ENCODE measurements at regions not wholly inside any gene's neighbourhood (a gene's known extent, or its start where the extent isn't known, plus 50 kb on each side); places are given as distances from the start of the nearest gene placed in this dataset.
"Not testable (repeated sequence)": the region's sequence is repeated elsewhere in the genome, so short reads cannot be mapped to it uniquely, and the experiment has no call there.

DNA sequence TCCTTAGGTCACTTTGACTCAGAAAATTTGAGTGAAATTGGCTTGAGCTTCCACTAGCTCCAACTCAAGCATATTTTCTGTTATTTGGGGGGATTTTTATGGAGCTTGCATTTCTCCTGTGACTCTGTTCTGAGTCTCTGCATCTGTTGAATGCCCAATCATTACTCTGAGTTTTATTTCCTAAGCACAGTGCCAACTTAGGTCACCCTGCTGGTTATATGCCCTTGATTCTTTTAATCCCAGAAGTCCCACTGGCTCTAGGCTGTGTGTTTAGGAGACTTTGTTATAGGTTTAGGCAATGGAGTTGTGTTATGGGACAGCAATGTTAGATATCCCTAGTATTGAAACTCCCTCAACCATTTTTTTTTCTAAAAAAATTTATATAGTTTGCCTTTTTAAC lies 198.2 kb upstream of the DTNA start:
- H3K36me3 ChIP-seq = no peaks in the 10 kb centered on the region
- no peak overlapping the region for H3K27ac ChIP-seq
- H3K27me3 ChIP-seq = no peaks in the 10 kb centered on the region
- no peaks in the 10 kb centered on the region for H3K4me1 ChIP-seq
- no peak for DNase-seq
- peaks cover 0 to 9% of the 10 kb centered on the region in 2 donors for H3K9me3 ChIP-seq
- intact Hi-C loops (cut with DNase I; ENCODE audit: low total_unique reads) (no loop called here), in situ Hi-C loops (cut with MboI; ENCODE audit: low pct_ligation_motif_present in 1 of 4, low pct_unique_long_range_greater_than_20kb in 1 of 4, low sequenced_read_pairs in 3 of 4) (no loop called here)
- TF ChIP-seq, protein P1, sequence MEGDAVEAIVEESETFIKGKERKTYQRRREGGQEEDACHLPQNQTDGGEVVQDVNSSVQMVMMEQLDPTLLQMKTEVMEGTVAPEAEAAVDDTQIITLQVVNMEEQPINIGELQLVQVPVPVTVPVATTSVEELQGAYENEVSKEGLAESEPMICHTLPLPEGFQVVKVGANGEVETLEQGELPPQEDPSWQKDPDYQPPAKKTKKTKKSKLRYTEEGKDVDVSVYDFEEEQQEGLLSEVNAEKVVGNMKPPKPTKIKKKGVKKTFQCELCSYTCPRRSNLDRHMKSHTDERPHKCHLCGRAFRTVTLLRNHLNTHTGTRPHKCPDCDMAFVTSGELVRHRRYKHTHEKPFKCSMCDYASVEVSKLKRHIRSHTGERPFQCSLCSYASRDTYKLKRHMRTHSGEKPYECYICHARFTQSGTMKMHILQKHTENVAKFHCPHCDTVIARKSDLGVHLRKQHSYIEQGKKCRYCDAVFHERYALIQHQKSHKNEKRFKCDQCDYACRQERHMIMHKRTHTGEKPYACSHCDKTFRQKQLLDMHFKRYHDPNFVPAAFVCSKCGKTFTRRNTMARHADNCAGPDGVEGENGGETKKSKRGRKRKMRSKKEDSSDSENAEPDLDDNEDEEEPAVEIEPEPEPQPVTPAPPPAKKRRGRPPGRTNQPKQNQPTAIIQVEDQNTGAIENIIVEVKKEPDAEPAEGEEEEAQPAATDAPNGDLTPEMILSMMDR (IDR thresholded peaks at IDR 0.05) = no peak
- TF ChIP-seq EP300 (IDR thresholded peaks at IDR 0.05; ENCODE audit: low read depth) = no peak
- no peak for TF ChIP-seq POLR2A (IDR thresholded peaks at IDR 0.05)
- TF ChIP-seq POLR2AphosphoS5 (IDR thresholded peaks at IDR 0.05) = no peak
- H3K4me3 ChIP-seq = no peak overlapping the region

DNA sequence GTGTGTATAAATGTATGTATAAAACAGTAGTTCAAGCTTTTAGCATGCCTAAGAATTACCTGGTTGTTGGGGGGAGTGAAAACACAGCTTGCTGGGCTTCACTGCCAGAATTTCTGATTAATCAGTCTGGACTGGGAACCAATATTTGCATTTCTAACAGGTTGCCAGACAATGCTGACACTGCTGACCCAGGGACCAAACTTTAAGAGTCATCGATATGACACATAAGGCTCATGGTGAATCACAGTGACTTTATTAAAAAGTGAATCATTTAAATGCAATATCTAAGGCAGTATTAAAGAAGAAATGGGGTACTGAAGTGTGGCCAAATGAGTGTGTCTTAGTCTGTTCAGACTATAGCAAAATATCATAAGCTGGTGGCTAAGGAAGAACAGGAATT lies 195.9 kb upstream of the DTNA start:
- in situ Hi-C loops (cut with MboI; ENCODE audit: low pct_ligation_motif_present in 1 of 4, low pct_unique_long_range_greater_than_20kb in 1 of 4, low sequenced_read_pairs in 3 of 4) (no loop called here), intact Hi-C loops (cut with DNase I; ENCODE audit: low total_unique reads) (no loop called here)
- no peaks in the 10 kb centered on the region for H3K36me3 ChIP-seq
- H3K27ac ChIP-seq = no peak overlapping the region
- no peaks in the 10 kb centered on the region for H3K4me1 ChIP-seq
- no peak overlapping the region for H3K4me3 ChIP-seq
- peaks cover 0 to 9% of the 10 kb centered on the region in 2 donors for H3K9me3 ChIP-seq
- no peak for TF ChIP-seq POLR2AphosphoS5 (IDR thresholded peaks at IDR 0.05)
- TF ChIP-seq, protein P1 (IDR thresholded peaks at IDR 0.05) = no peak
- TF ChIP-seq EP300 (IDR thresholded peaks at IDR 0.05; ENCODE audit: low read depth) = no peak
- no peaks in the 10 kb centered on the region for H3K27me3 ChIP-seq
- DNase-seq = no peak
- 100% methylated on average over 1 of the region's 1 CpG for WGBS, 2 donors (ENCODE audit: low coverage in 1 of 2)

DNA sequence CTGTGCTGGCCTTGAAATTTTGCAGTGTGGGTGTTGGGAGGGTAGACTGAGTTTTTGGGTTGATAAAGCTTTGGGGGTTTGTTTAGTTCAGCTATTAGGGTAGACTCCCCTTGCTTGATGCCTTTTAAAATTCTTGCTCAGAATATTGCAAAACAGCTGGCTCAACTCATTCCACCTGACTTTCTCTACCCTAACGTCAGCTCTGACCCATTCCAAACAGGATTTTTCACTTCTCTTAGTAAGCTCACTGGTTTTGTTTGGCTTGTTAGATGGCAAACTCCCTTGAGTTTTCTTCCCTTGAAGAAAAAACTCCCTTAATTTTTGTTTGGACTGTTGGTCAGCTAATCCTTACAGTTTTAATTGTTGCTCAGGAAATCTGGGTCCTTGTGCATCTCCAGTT lies 195.1 kb upstream of the DTNA start:
- no peaks in the 10 kb centered on the region for H3K27me3 ChIP-seq
- H3K4me3 ChIP-seq = no peak overlapping the region
- in situ Hi-C loops (cut with MboI; ENCODE audit: low pct_ligation_motif_present in 1 of 4, low pct_unique_long_range_greater_than_20kb in 1 of 4, low sequenced_read_pairs in 3 of 4) = no loop called here
- WGBS, 2 donors (ENCODE audit: low coverage in 1 of 2) = 46 to 50% methylated on average over 1 of the region's 1 CpG
- TF ChIP-seq POLR2A (IDR thresholded peaks at IDR 0.05) = no peak
- TF ChIP-seq EP300 (IDR thresholded peaks at IDR 0.05; ENCODE audit: low read depth) = no peak
- TF ChIP-seq POLR2AphosphoS5 (IDR thresholded peaks at IDR 0.05) = no peak
- TF ChIP-seq, protein P1 (IDR thresholded peaks at IDR 0.05) = no peak
- H3K9me3 ChIP-seq = peaks cover 0 to 9% of the 10 kb centered on the region in 2 donors
- H3K27ac ChIP-seq = no peak overlapping the region
- no peak for DNase-seq
- intact Hi-C loops (cut with DNase I; ENCODE audit: low total_unique reads) = no loop called here
- no peaks in the 10 kb centered on the region for H3K36me3 ChIP-seq
- H3K4me1 ChIP-seq = no peaks in the 10 kb centered on the region

DNA sequence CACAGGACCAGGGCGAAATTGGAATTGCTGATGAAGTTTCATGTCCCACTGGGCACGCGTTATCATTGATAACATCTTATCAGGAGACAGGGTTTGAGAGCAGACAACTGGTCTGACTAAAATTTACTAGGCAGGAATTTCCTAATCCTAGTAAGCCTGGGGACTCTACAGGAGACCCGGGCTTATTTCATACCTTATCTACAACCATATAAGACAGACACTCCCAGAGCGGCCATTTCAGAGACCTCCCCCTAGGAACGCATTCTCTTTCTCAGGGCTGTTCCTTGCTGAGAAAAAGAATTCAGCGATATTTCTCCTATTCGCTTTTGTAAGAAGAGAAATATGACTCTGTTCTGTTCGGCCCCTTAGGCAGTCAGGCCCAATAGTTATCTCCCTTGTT lies 193.7 kb upstream of the DTNA start:
- intact Hi-C loops (cut with DNase I; ENCODE audit: low total_unique reads) = not testable (repeated sequence)

DNA sequence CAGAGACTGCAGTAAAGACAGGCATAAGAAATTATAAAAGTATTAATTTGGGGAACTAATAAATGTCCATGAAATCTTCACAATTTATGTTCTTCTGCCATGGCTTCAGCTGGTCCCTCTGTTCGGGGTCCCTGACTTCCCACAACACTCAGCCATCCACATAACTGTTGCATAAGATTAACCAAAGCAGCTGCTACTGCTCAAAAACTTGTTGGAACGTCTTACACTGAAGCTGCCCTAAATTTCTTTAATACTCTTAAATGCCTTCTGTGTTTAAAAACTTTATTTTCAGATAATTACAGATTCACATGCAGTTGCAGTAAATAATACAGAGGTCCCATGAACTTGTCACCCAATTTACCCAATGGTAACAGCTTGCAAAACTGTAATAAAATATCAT lies 193.1 kb upstream of the DTNA start:
- H3K9me3 ChIP-seq; in situ Hi-C loops (cut with MboI; ENCODE audit: low pct_ligation_motif_present in 1 of 4, low pct_unique_long_range_greater_than_20kb in 1 of 4, low sequenced_read_pairs in 3 of 4); H3K27me3 ChIP-seq; H3K4me1 ChIP-seq; H3K27ac ChIP-seq; H3K36me3 ChIP-seq; DNase-seq; H3K4me3 ChIP-seq; intact Hi-C loops (cut with DNase I; ENCODE audit: low total_unique reads): not testable (repeated sequence)
- 44 to 64% methylated on average over 2 of the region's 2 CpGs for WGBS, 2 donors (ENCODE audit: low coverage in 1 of 2)

More for the DNA sequence above, 193.7 kb upstream of the DTNA start:
- H3K27me3 ChIP-seq; H3K27ac ChIP-seq; H3K4me3 ChIP-seq; DNase-seq; H3K4me1 ChIP-seq; in situ Hi-C loops (cut with MboI; ENCODE audit: low pct_ligation_motif_present in 1 of 4, low pct_unique_long_range_greater_than_20kb in 1 of 4, low sequenced_read_pairs in 3 of 4); H3K9me3 ChIP-seq; H3K36me3 ChIP-seq: not testable (repeated sequence)
- WGBS, 2 donors (ENCODE audit: low coverage in 1 of 2) = 83 to 84% methylated on average over 7 to 9 of the region's 9 CpGs
